Lung (tissue), 11 donors: ENCODE measurements at regions not wholly inside any gene's neighbourhood (a gene's known extent, or its start where the extent isn't known, plus 50 kb on each side); places are given as distances from the start of the nearest gene placed in this dataset.

Experiments
- ATAC-seq: fragments of 200-7000 bp; cut with Tn5 transposase; one replicate; pipeline ENCODE4 v1.9.1; 2020; ENCODE audit warnings: moderate number of reproducible peaks; ENCODE audit not compliant: insufficient read depth, low FRiP score
- DNase-seq, 3 donors: peaks; one replicate each; pipeline ENCODE4 v3.0.0-alpha.2; 2013 to 2017
- H3K27ac ChIP-seq, 2 donors: one replicate each; pipeline ENCODE4 v1.5.1; 2013; ENCODE audit warnings: mild to moderate bottlenecking in 2 of 2, moderate library complexity in 2 of 2, control low read depth in 1 of 2, inconsistent platforms in 1 of 2, low read depth in 1 of 2, low read length in 1 of 2
- H3K27me3 ChIP-seq, 3 donors: one replicate each; pipeline ENCODE4 v1.5.1; 2013; ENCODE audit warnings: low read length in 2 of 3; ENCODE audit not compliant: control insufficient read depth in 3 of 3, insufficient read depth in 3 of 3
- H3K36me3 ChIP-seq, 4 donors: one replicate each; pipeline ENCODE4 v1.5.1; 2013; ENCODE audit warnings: low read length in 4 of 4, mild to moderate bottlenecking in 1 of 4, moderate library complexity in 1 of 4; ENCODE audit not compliant: control insufficient read depth in 4 of 4, insufficient read depth in 4 of 4
- H3K4me1 ChIP-seq, 5 donors: one replicate each; pipeline ENCODE4 v1.5.1; 2013; ENCODE audit warnings: low read length in 5 of 5, mild to moderate bottlenecking in 2 of 5, moderate library complexity in 1 of 5; ENCODE audit not compliant: control insufficient read depth in 5 of 5, insufficient read depth in 5 of 5
- H3K4me3 ChIP-seq: one replicate; pipeline ENCODE4 v1.5.1; 2013; ENCODE audit warnings: mild to moderate bottlenecking, control low read depth, moderate library complexity
- H3K9ac ChIP-seq, 2 donors: one replicate each; pipeline ENCODE4 v1.5.1; 2013; ENCODE audit warnings: low read length in 2 of 2, control low read depth in 1 of 2; ENCODE audit not compliant: insufficient read depth in 1 of 2
- H3K9me3 ChIP-seq, 4 donors: one replicate each; pipeline ENCODE4 v1.5.1; 2013; ENCODE audit warnings: low read length in 3 of 4, mild to moderate bottlenecking in 1 of 4, moderate library complexity in 1 of 4; ENCODE audit not compliant: control insufficient read depth in 4 of 4, insufficient read depth in 3 of 4
- WGBS, 2 donors: extraction: QIAGEN DNeasy Blood & Tissue Kit; methylation state at CpG; one replicate each; pipeline ENCODE4 v1.1.7; 2013; 5-methylcytosine and 5-hydroxymethylcytosine counted together
- TF ChIP-seq, protein P1 (sequence below): IDR thresholded peaks from 2 replicates; pipeline ENCODE4 v1.5.1; 2012; ENCODE audit warnings: mild to moderate bottlenecking; ENCODE audit errors: control extremely low read depth, extremely low read depth
- donor health status: control.
- donor health status: control.
- donor health status: Bipolar disorder and iron deficiency.
- donor health status: healthy.
- donor health status: DM: yes; HTN: yes; CAD: no.

- Histone ChIP-seq H3K27ac (no peak overlapping the region), H3K36me3 (peaks cover 0 to 9% (median 0%) of the 10 kb centered on the region in 4 donors), H3K4me3 (no peak overlapping the region), H3K9ac (no peak overlapping the region), H3K9me3 (no peaks in the 10 kb centered on the region), H3K4me1 (no peaks in the 10 kb centered on the region), H3K27me3 (no peaks in the 10 kb centered on the region)
- WGBS, 2 donors, result 61% methylated on average over 6 of the region's 6 CpGs; no CpG with 5 or more reads in 1 of the 2 donors
- ATAC-seq, result no peak
- no peak for DNase-seq
- TF ChIP-seq, protein P1, sequence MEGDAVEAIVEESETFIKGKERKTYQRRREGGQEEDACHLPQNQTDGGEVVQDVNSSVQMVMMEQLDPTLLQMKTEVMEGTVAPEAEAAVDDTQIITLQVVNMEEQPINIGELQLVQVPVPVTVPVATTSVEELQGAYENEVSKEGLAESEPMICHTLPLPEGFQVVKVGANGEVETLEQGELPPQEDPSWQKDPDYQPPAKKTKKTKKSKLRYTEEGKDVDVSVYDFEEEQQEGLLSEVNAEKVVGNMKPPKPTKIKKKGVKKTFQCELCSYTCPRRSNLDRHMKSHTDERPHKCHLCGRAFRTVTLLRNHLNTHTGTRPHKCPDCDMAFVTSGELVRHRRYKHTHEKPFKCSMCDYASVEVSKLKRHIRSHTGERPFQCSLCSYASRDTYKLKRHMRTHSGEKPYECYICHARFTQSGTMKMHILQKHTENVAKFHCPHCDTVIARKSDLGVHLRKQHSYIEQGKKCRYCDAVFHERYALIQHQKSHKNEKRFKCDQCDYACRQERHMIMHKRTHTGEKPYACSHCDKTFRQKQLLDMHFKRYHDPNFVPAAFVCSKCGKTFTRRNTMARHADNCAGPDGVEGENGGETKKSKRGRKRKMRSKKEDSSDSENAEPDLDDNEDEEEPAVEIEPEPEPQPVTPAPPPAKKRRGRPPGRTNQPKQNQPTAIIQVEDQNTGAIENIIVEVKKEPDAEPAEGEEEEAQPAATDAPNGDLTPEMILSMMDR, result no peak
These were observed 399.1 kb upstream of the AMELY start for GRCh38 chrY:7310482-7311269.

- WGBS, 2 donors, result 75% methylated on average over 5 of the region's 5 CpGs; no CpG with 5 or more reads in 1 of the 2 donors
- no peaks in the 10 kb centered on the region for H3K4me1 ChIP-seq
- H3K27ac ChIP-seq, result no peak overlapping the region
- H3K4me3 ChIP-seq, result no peak overlapping the region
- peaks cover 0 to 17% (median 0%) of the 10 kb centered on the region in 4 donors for H3K36me3 ChIP-seq
- no peak overlapping the region for H3K9ac ChIP-seq
- TF ChIP-seq, protein P1, result no peak
- DNase-seq (no peak), ATAC-seq (no peak)
- H3K27me3 ChIP-seq, result no peaks in the 10 kb centered on the region
- H3K9me3 ChIP-seq, result no peaks in the 10 kb centered on the region
These were observed 397.3 kb upstream of the AMELY start for GRCh38 chrY:7308816-7309215.

GRCh38 chrY:7302306-7302705 lies 390.8 kb upstream of the AMELY start:
- H3K9me3 ChIP-seq, result no peaks in the 10 kb centered on the region
- ATAC-seq, result no peak
- H3K4me3 ChIP-seq, result no peak overlapping the region
- TF ChIP-seq, protein P1, result no peak
- peaks cover 0 to 12% (median 0%) of the 10 kb centered on the region in 4 donors for H3K36me3 ChIP-seq
- 100% methylated on average over 3 of the region's 3 CpGs; no CpG with 5 or more reads in 1 of the 2 donors for WGBS, 2 donors
- no peak for DNase-seq
- peaks cover 0 to 9% (median 0%) of the 10 kb centered on the region in 5 donors for H3K4me1 ChIP-seq
- no peak overlapping the region for H3K27ac ChIP-seq
- no peaks in the 10 kb centered on the region for H3K27me3 ChIP-seq
- no peak overlapping the region for H3K9ac ChIP-seq

DNA sequence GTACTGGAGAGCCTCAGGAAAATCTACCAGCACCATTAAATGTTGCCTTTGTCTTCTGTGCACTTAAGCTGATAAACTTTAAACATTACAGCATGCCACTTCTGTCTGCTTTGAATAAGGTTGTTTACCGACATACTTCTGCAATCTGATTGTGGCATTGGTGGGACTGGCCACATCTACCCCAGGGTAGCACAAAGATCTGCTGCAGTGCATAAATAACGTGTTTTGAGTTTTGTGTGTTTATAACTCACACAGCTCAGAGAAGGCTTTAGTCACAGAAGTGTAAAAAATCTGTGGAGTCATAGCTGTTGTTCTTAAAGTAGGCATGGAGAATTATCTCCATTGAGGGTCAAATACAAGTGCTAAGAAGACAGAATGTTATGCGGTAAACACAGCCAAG lies 388.4 kb upstream of the AMELY start:
- no peaks in the 10 kb centered on the region for H3K27me3 ChIP-seq
- H3K27ac ChIP-seq, result no peak overlapping the region
- no peak for ATAC-seq
- DNase-seq, result no peak
- no peak overlapping the region for H3K4me3 ChIP-seq
- 19 to 71% methylated on average over 1 to 3 of the region's 3 CpGs for WGBS, 2 donors
- no peak overlapping the region for H3K9ac ChIP-seq
- no peaks in the 10 kb centered on the region for H3K9me3 ChIP-seq
- peaks cover 0 to 9% (median 0%) of the 10 kb centered on the region in 5 donors for H3K4me1 ChIP-seq
- peaks cover 0 to 4% (median 0%) of the 10 kb centered on the region in 4 donors for H3K36me3 ChIP-seq
- TF ChIP-seq, protein P1, result no peak
